GM18867 (cell line): ENCODE measurements at regions not wholly inside any gene's neighbourhood (a gene's known extent, or its start where the extent isn't known, plus 50 kb on each side); places are given as distances from the start of the nearest gene placed in this dataset.

Source experiments
- ATAC-seq: cut with Tn5 transposase; IDR thresholded peaks from one replicate; pipeline ENCODE4 v1.9.1; 2021; ENCODE audit warnings: mild to moderate bottlenecking, moderate library complexity; ENCODE audit not compliant: unreplicated experiment

- ATAC-seq: no peak
These were observed 783.8 kb upstream of the EDIL3 start for GRCh38 chr5:85168474-85168873.

GRCh38 chr5:85170183-85170582 lies 785.5 kb upstream of the EDIL3 start:
- ATAC-seq: no peak

- ATAC-seq: no peak
These were observed 788.8 kb upstream of the EDIL3 start for GRCh38 chr5:85173469-85173868.

- ATAC-seq: no peak
These were observed 797.7 kb upstream of the EDIL3 start for GRCh38 chr5:85182344-85182743.

- no peak for ATAC-seq
These were observed 819.6 kb upstream of the EDIL3 start for GRCh38 chr5:85204289-85204688.

GRCh38 chr5:85205430-85205829 lies 820.8 kb upstream of the EDIL3 start:
- ATAC-seq: peak; percentile 74

GRCh38 chr5:85225388-85225787 lies 840.7 kb upstream of the EDIL3 start:
- no peak for ATAC-seq

- no peak for ATAC-seq
These were observed 864.5 kb upstream of the EDIL3 start for GRCh38 chr5:85249204-85249603.

- no peak for ATAC-seq
These were observed 878.4 kb upstream of the EDIL3 start for GRCh38 chr5:85263125-85263524.

- ATAC-seq: no peak
These were observed 882.0 kb upstream of the EDIL3 start for GRCh38 chr5:85266692-85267091.

- no peak for ATAC-seq
These were observed 883.5 kb upstream of the EDIL3 start for GRCh38 chr5:85268194-85268593.

- ATAC-seq: peak; percentile 88
These were observed 893.5 kb upstream of the EDIL3 start for GRCh38 chr5:85278193-85278592.

- no peak for ATAC-seq
These were observed 904.2 kb upstream of the EDIL3 start for GRCh38 chr5:85288914-85289313.

- no peak for ATAC-seq
These were observed 908.6 kb upstream of the EDIL3 start for GRCh38 chr5:85293145-85293785.

- no peak for ATAC-seq
These were observed 919.8 kb upstream of the EDIL3 start for GRCh38 chr5:85304524-85304923.

- ATAC-seq: no peak
These were observed 921.1 kb upstream of the EDIL3 start for GRCh38 chr5:85305766-85306165.

GRCh38 chr5:85311536-85311935 lies 926.9 kb upstream of the EDIL3 start:
- ATAC-seq: no peak

GRCh38 chr5:85320495-85320894 lies 935.8 kb upstream of the EDIL3 start:
- ATAC-seq: no peak

GRCh38 chr5:85333276-85333675 lies 948.6 kb upstream of the EDIL3 start:
- no peak for ATAC-seq

GRCh38 chr5:85337435-85337834 lies 952.8 kb upstream of the EDIL3 start:
- ATAC-seq: no peak

GRCh38 chr5:85340790-85341189 lies 956.1 kb upstream of the EDIL3 start:
- no peak for ATAC-seq

GRCh38 chr5:85345818-85346217 lies 961.1 kb upstream of the EDIL3 start:
- no peak for ATAC-seq

- ATAC-seq: no peak
These were observed 972.6 kb upstream of the EDIL3 start for GRCh38 chr5:85357309-85357708.
